IMR-90 (cell line): ENCODE measurements at regions not wholly inside any gene's neighbourhood (a gene's known extent, or its start where the extent isn't known, plus 50 kb on each side); places are given as distances from the start of the nearest gene placed in this dataset.

Source experiments
- ATAC-seq: fragments of 200-7000 bp; cut with Tn5 transposase; 2 replicates; pipeline ENCODE4 v1.9.1; 2020; ENCODE audit warnings: low read depth, mild to moderate bottlenecking, moderate library complexity
- BruUV-seq: library from RNA; stranded (reverse); fragments of 400-500 nt; replicated peaks from 2 replicates; lab custom pipeline; 2021; lab: Mats Ljungman, UMichigan
- CTCF ChIA-PET: fragments of 300-600 bp; formaldehyde crosslinking; extraction: SDS; loops from one replicate; lab custom pipeline; 2021; ENCODE audit warnings: antibody characterized with exemption; lab: Yijun Ruan, JAX
- POLR2A ChIA-PET: fragments of 300-600 bp; sonication (Branson Sonifier 250); formaldehyde crosslinking; loops from one replicate; lab custom pipeline; 2022; ENCODE audit warnings: antibody characterized with exemption; ENCODE audit not compliant: unreplicated experiment; lab: Charles Lee
- DNase-seq: peaks from one replicate; pipeline ENCODE4 v3.0.0; 2013
- H2AFZ ChIP-seq: replicated peaks from 2 replicates; pipeline ENCODE3; 2013; ENCODE audit warnings: low read length, mild to moderate bottlenecking; ENCODE audit not compliant: poor library complexity
- H2AK5ac ChIP-seq: 2 replicates; pipeline ENCODE4 v1.6.1; 2013; ENCODE audit warnings: low read depth, low read length, inconsistent platforms
- H2AK9ac ChIP-seq: replicated peaks from 2 replicates; pipeline ENCODE3; 2013; ENCODE audit warnings: mild to moderate bottlenecking, low read depth, low read length, moderate library complexity; ENCODE audit not compliant: poor library complexity
- H2BK120ac ChIP-seq: 2 replicates; pipeline ENCODE4 v1.6.1; 2013; ENCODE audit warnings: low read depth, low read length, inconsistent platforms
- H2BK15ac ChIP-seq: 3 replicates; pipeline ENCODE4 v1.6.1; 2013; ENCODE audit warnings: low read depth, low read length, inconsistent platforms
- H2BK20ac ChIP-seq: 2 replicates; pipeline ENCODE4 v1.6.1; 2013; ENCODE audit warnings: low read depth, mild to moderate bottlenecking, inconsistent platforms, low read length, moderate library complexity
- H2BK5ac ChIP-seq: 2 replicates; pipeline ENCODE4 v1.6.1; 2013; ENCODE audit warnings: mild to moderate bottlenecking, low read depth, low read length, inconsistent platforms; ENCODE audit not compliant: poor library complexity, severe bottlenecking
- H3K14ac ChIP-seq: replicated peaks from 2 replicates; pipeline ENCODE4 v1.6.1; 2013; ENCODE audit warnings: low read depth, low read length, inconsistent platforms
- H3K18ac ChIP-seq: 2 replicates; pipeline ENCODE4 v1.6.1; 2013; ENCODE audit warnings: low read depth, low read length, control low read depth
- H3K23ac ChIP-seq: 2 replicates; pipeline ENCODE4 v1.6.1; 2013; ENCODE audit warnings: low read depth, low read length, inconsistent platforms
- H3K27ac ChIP-seq: 2 replicates; pipeline ENCODE4 v1.5.1; 2013; ENCODE audit warnings: mild to moderate bottlenecking, control low read depth, low read length; ENCODE audit not compliant: insufficient read depth
- H3K27me3 ChIP-seq: 2 replicates; pipeline ENCODE4 v1.6.1; 2013; ENCODE audit warnings: low read length; ENCODE audit not compliant: control insufficient read depth, insufficient read depth
- H3K36me3 ChIP-seq: 2 replicates; pipeline ENCODE4 v1.6.1; 2013; ENCODE audit warnings: low read length, mixed read lengths; ENCODE audit not compliant: control insufficient read depth, insufficient read depth
- H3K4ac ChIP-seq: 2 replicates; pipeline ENCODE4 v1.6.1; 2013; ENCODE audit warnings: low read depth, low read length, inconsistent platforms
- H3K4me1 ChIP-seq: 2 replicates; pipeline ENCODE4 v1.6.1; 2013; ENCODE audit warnings: low read length, mixed read lengths; ENCODE audit not compliant: control insufficient read depth, insufficient read depth
- H3K4me2 ChIP-seq: 2 replicates; pipeline ENCODE4 v1.6.1; 2013; ENCODE audit warnings: low read depth, mild to moderate bottlenecking, control low read depth, low read length, moderate library complexity
- H3K4me3 ChIP-seq: 2 replicates; pipeline ENCODE4 v1.5.1; 2013; ENCODE audit warnings: low read depth, mild to moderate bottlenecking, control low read depth, low read length, moderate library complexity; ENCODE audit not compliant: insufficient read depth
- H3K56ac ChIP-seq: 2 replicates; pipeline ENCODE4 v1.6.1; 2013; ENCODE audit warnings: low read length, inconsistent platforms; ENCODE audit not compliant: insufficient read depth; ENCODE audit errors: extremely low read depth
- H3K79me1 ChIP-seq, 2 experiments: 2 replicates each; pipeline ENCODE4 v1.6.1; 2013; ENCODE audit warnings: low read length in 2 of 2, inconsistent platforms in 1 of 2, low read depth in 1 of 2
- H3K9ac ChIP-seq: 2 replicates; pipeline ENCODE4 v1.6.1; 2013; ENCODE audit warnings: low read depth, low read length, control low read depth
- H3K9me1 ChIP-seq: 2 replicates; pipeline ENCODE4 v1.6.1; 2013; ENCODE audit warnings: low read length, inconsistent platforms; ENCODE audit not compliant: insufficient read depth
- H3K9me3 ChIP-seq: 2 replicates; pipeline ENCODE4 v1.6.1; 2013; ENCODE audit warnings: low read length; ENCODE audit not compliant: control insufficient read depth, insufficient read depth
- H4K20me1 ChIP-seq: 2 replicates; pipeline ENCODE4 v1.6.1; 2013; ENCODE audit warnings: low read length, inconsistent platforms; ENCODE audit not compliant: insufficient read depth
- H4K5ac ChIP-seq: 2 replicates; pipeline ENCODE4 v1.6.1; 2013; ENCODE audit warnings: mild to moderate bottlenecking, low read depth, low read length, control low read depth
- H4K8ac ChIP-seq, 2 experiments: 2 replicates each; pipeline ENCODE4 v1.6.1; 2013; ENCODE audit warnings: low read depth in 2 of 2, low read length in 2 of 2, control low read depth in 1 of 2, inconsistent platforms in 1 of 2
- H4K91ac ChIP-seq: 2 replicates; pipeline ENCODE4 v1.6.1; 2013; ENCODE audit warnings: low read depth, low read length, inconsistent platforms; ENCODE audit not compliant: insufficient read depth
- BHLHE40 ChIP-seq: fragments of 150-350 bp; IDR thresholded peaks from 2 replicates; pipeline ENCODE4 v1.6.1; 2016; ENCODE audit warnings: mild to moderate bottlenecking, low read depth, low read length
- CHD1 ChIP-seq: IDR thresholded peaks from 2 replicates; pipeline ENCODE4 v1.6.1; 2012; ENCODE audit warnings: low read depth, low read length, improper control_type of control experiment
- FOS ChIP-seq: fragments of 150-350 bp; IDR thresholded peaks from 2 replicates; pipeline ENCODE4 v1.6.1; 2016; ENCODE audit warnings: low read depth, low read length
- MAFK ChIP-seq: IDR thresholded peaks from 2 replicates; pipeline ENCODE4 v1.6.1; 2012; ENCODE audit warnings: low read depth, low read length, improper control_type of control experiment
- MAZ ChIP-seq: IDR thresholded peaks from 2 replicates; pipeline ENCODE4 v1.6.1; 2012; ENCODE audit warnings: low read depth, mild to moderate bottlenecking, low read length, improper control_type of control experiment, moderate library complexity, borderline replicate concordance
- MXI1 ChIP-seq: IDR thresholded peaks from 2 replicates; pipeline ENCODE4 v1.6.1; 2012; ENCODE audit warnings: low read depth, mild to moderate bottlenecking, low read length, moderate library complexity, borderline replicate concordance
- POLR2A ChIP-seq: IDR thresholded peaks from 2 replicates; pipeline ENCODE4 v1.6.1; 2012; ENCODE audit warnings: mild to moderate bottlenecking, low read depth, low read length
- RAD21 ChIP-seq: IDR thresholded peaks from 2 replicates; pipeline ENCODE4 v1.6.1; 2012; ENCODE audit warnings: low read length, improper control_type of control experiment
- RCOR1 ChIP-seq: IDR thresholded peaks from 2 replicates; pipeline ENCODE4 v1.6.1; 2012; ENCODE audit warnings: mild to moderate bottlenecking, low read length, improper control_type of control experiment; ENCODE audit not compliant: insufficient replicate concordance
- RFX5 ChIP-seq: IDR thresholded peaks from 2 replicates; pipeline ENCODE4 v1.8.0; 2012; ENCODE audit warnings: low read depth, mild to moderate bottlenecking, low read length, moderate library complexity
- SMC3 ChIP-seq: fragments of 150-350 bp; IDR thresholded peaks from 2 replicates; pipeline ENCODE4 v1.6.1; 2016; ENCODE audit warnings: low read depth, mild to moderate bottlenecking, antibody characterized with exemption, low read length, moderate library complexity
- WGBS, 2 experiments: methylation state at CpG; one replicate each; pipeline versions ENCODE4 v1.1.5 to v1.1.7; 2013; ENCODE audit warnings: missing lambda C conversion rate in 2 of 2; ENCODE audit not compliant: insufficient read length in 1 of 2; ENCODE audit errors: extremely low coverage in 2 of 2; 5-methylcytosine and 5-hydroxymethylcytosine counted together
- dilution Hi-C: fragments of 300-500 bp; cut with HindIII; formaldehyde crosslinking; loops from one replicate; pipeline ENCODE4 v1.14.3; 2018; ENCODE audit warnings: low sequenced_read_pairs; ENCODE audit not compliant: unreplicated experiment
- in situ Hi-C: fragments of 300-500 bp; cut with MboI; formaldehyde crosslinking; loops from 3 replicates; pipeline ENCODE4 v1.14.3; 2019; ENCODE audit warnings: low sequenced_read_pairs, inconsistent platforms, mixed read lengths
- intact Hi-C: fragments of 100-400 bp; cut with micrococcal nuclease; formaldehyde crosslinking; loops from 2 replicates; pipeline ENCODE4 v1.10.0; 2022
- TF ChIP-seq, protein P1 (sequence below): fragments of 150-350 bp; IDR thresholded peaks from 2 replicates; pipeline ENCODE4 v1.6.1; 2017; ENCODE audit warnings: mild to moderate bottlenecking, antibody characterized with exemption, low read length, low read depth
- TF ChIP-seq, protein P2 (sequence below): conservative IDR thresholded peaks from 2 replicates; pipeline ENCODE4 v1.5.1; 2012; ENCODE audit warnings: mild to moderate bottlenecking, low read depth, low read length, improper control_type of control experiment
- TF ChIP-seq, protein P3 (sequence below): fragments of 150-350 bp; IDR thresholded peaks from 2 replicates; pipeline ENCODE4 v1.6.1; 2016; ENCODE audit warnings: low read depth, mild to moderate bottlenecking, low read length, moderate library complexity, borderline replicate concordance

DNA sequence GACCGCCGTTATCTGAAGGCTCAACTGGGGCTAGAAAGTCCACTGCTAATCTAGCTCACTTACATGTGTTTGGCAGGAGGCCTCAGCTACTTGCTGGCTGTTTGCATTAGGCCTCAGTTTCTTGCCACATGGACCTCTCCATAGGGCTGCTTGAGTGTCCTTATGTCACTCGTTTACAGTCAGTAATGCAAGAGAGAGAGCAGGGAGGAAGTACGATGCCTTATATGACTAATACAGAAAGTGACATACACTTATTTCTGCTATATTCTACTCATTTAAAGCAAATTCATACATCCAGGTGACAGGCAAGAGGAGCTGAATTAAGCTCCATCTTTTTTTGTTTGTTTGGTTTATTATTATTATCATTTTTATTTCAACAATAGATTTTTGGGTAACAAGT is 179.6 kb downstream of the LURAP1L start:
- Histone ChIP-seq H3K18ac (no peak overlapping the region), H2AK5ac (no peak overlapping the region), H3K27me3 (no peaks in the 10 kb centered on the region), H2AFZ (no peak overlapping the region), H3K14ac (no peak overlapping the region), H3K56ac (no peak overlapping the region), H4K8ac (no peak overlapping the region), H3K4me3 (no peak overlapping the region), H4K20me1 (no peaks in the 10 kb centered on the region), H2BK120ac (no peak overlapping the region), H2BK20ac (no peak overlapping the region), H3K36me3 (no peaks in the 10 kb centered on the region), H3K4me1 (no peaks in the 10 kb centered on the region), H3K9me3 (no peaks in the 10 kb centered on the region), H2BK15ac (no peak overlapping the region), H3K27ac (no peak overlapping the region), H3K79me1 (no peaks in the 10 kb centered on the region), H2BK5ac (no peak overlapping the region), H4K91ac (no peak overlapping the region), H2AK9ac (no peak overlapping the region), H4K5ac (no peak overlapping the region), H3K23ac (no peak overlapping the region), H3K9me1 (no peaks in the 10 kb centered on the region), H3K9ac (no peak overlapping the region), H3K4me2 (no peak overlapping the region), H3K4ac (no peak overlapping the region)
- intact Hi-C loops (no loop called here), dilution Hi-C loops (no loop called here), in situ Hi-C loops (no loop called here)
- WGBS, 2 experiments = 93% methylated on average over 2 of the region's 4 CpGs; no CpG with 5 or more reads in 1 of the 2 experiments
- no TSS peak for BruUV-seq
- POLR2A ChIA-PET = no interaction called here
- ATAC-seq = no peak
- TF ChIP-seq BHLHE40 (no peak), SMC3 (no peak), MXI1 (no peak), RCOR1 (no peak), POLR2A (no peak), RFX5 (no peak), CHD1 (no peak), MAFK (no peak), FOS (no peak), RAD21 (no peak), MAZ (no peak)
- TF ChIP-seq, protein P1, sequence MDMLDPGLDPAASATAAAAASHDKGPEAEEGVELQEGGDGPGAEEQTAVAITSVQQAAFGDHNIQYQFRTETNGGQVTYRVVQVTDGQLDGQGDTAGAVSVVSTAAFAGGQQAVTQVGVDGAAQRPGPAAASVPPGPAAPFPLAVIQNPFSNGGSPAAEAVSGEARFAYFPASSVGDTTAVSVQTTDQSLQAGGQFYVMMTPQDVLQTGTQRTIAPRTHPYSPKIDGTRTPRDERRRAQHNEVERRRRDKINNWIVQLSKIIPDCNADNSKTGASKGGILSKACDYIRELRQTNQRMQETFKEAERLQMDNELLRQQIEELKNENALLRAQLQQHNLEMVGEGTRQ = no peak
- TF ChIP-seq, protein P2, sequence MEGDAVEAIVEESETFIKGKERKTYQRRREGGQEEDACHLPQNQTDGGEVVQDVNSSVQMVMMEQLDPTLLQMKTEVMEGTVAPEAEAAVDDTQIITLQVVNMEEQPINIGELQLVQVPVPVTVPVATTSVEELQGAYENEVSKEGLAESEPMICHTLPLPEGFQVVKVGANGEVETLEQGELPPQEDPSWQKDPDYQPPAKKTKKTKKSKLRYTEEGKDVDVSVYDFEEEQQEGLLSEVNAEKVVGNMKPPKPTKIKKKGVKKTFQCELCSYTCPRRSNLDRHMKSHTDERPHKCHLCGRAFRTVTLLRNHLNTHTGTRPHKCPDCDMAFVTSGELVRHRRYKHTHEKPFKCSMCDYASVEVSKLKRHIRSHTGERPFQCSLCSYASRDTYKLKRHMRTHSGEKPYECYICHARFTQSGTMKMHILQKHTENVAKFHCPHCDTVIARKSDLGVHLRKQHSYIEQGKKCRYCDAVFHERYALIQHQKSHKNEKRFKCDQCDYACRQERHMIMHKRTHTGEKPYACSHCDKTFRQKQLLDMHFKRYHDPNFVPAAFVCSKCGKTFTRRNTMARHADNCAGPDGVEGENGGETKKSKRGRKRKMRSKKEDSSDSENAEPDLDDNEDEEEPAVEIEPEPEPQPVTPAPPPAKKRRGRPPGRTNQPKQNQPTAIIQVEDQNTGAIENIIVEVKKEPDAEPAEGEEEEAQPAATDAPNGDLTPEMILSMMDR = no peak
- TF ChIP-seq, protein P3, sequence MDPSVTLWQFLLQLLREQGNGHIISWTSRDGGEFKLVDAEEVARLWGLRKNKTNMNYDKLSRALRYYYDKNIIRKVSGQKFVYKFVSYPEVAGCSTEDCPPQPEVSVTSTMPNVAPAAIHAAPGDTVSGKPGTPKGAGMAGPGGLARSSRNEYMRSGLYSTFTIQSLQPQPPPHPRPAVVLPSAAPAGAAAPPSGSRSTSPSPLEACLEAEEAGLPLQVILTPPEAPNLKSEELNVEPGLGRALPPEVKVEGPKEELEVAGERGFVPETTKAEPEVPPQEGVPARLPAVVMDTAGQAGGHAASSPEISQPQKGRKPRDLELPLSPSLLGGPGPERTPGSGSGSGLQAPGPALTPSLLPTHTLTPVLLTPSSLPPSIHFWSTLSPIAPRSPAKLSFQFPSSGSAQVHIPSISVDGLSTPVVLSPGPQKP = no peak
- no peak for DNase-seq
- CTCF ChIA-PET = no interaction called here
